Stimulated activated memory B cell treated with anti-CD40 and anti-IgM and Interleukin-4, amounts not matched to agents 10 μg/mL and 1 μg/mL and 100 μg/mL, for 72 hours (primary cell): ENCODE measurements at regions not wholly inside any gene's neighbourhood (a gene's known extent, or its start where the extent isn't known, plus 50 kb on each side); places are given as distances from the start of the nearest gene placed in this dataset.
"Not testable (repeated sequence)": the region's sequence is repeated elsewhere in the genome, so short reads cannot be mapped to it uniquely, and the experiment has no call there.

Experiments used
- ATAC-seq: fragments of 150-1000 bp; cut with Tn5 transposase; 2 replicates; pipeline ENCODE4 v1.10.0; 2021
- H3K27ac Mint-ChIP-seq: one replicate; pipeline ENCODE4 v1.8.0; 2022; ENCODE audit warnings: mild to moderate bottlenecking, mixed read lengths
- H3K27me3 Mint-ChIP-seq: one replicate; pipeline ENCODE4 v1.8.0; 2022; ENCODE audit warnings: mixed read lengths
- H3K36me3 Mint-ChIP-seq: one replicate; pipeline ENCODE4 v1.8.0; 2022; ENCODE audit warnings: mixed read lengths
- H3K4me1 Mint-ChIP-seq: one replicate; pipeline ENCODE4 v1.8.0; 2022; ENCODE audit warnings: mixed read lengths
- H3K4me3 Mint-ChIP-seq: one replicate; pipeline ENCODE4 v1.8.0; 2022; ENCODE audit warnings: mild to moderate bottlenecking, moderate library complexity, mixed read lengths
- H3K9me3 Mint-ChIP-seq: one replicate; pipeline ENCODE4 v1.8.0; 2022; ENCODE audit warnings: mixed read lengths

- no peak overlapping the region for H3K4me3 Mint-ChIP-seq
- no peak overlapping the region for H3K27ac Mint-ChIP-seq
- peaks cover 7% of the 10 kb centered on the region for H3K27me3 Mint-ChIP-seq
- ATAC-seq: no peak
- H3K36me3 Mint-ChIP-seq: no peaks in the 10 kb centered on the region
- H3K4me1 Mint-ChIP-seq: no peaks in the 10 kb centered on the region
- peaks cover 5% of the 10 kb centered on the region for H3K9me3 Mint-ChIP-seq
These were observed 202.4 kb downstream of the CDH26 start for GRCh38 chr20:60160451-60161145.

GRCh38 chr20:60167812-60168211 lies 209.6 kb downstream of the CDH26 start:
- Mint-ChIP-seq H3K4me3 (no peak overlapping the region), H3K9me3 (no peaks in the 10 kb centered on the region), H3K36me3 (no peaks in the 10 kb centered on the region), H3K27me3 (no peaks in the 10 kb centered on the region), H3K4me1 (no peaks in the 10 kb centered on the region), H3K27ac (no peak overlapping the region)
- no peak for ATAC-seq

GRCh38 chr20:60168963-60169362 lies 210.7 kb downstream of the CDH26 start:
- Mint-ChIP-seq H3K4me3 (no peak overlapping the region), H3K4me1 (no peaks in the 10 kb centered on the region), H3K27ac (no peak overlapping the region), H3K36me3 (no peaks in the 10 kb centered on the region), H3K9me3 (peaks cover 4% of the 10 kb centered on the region), H3K27me3 (no peaks in the 10 kb centered on the region)
- no peak for ATAC-seq

GRCh38 chr20:60170116-60170515 lies 211.9 kb downstream of the CDH26 start:
- ATAC-seq: no peak

GRCh38 chr20:60171313-60171712 lies 213.1 kb downstream of the CDH26 start:
- no peak overlapping the region for H3K27ac Mint-ChIP-seq
- H3K9me3 Mint-ChIP-seq: peaks cover 9% of the 10 kb centered on the region
- H3K4me3 Mint-ChIP-seq: no peak overlapping the region
- H3K36me3 Mint-ChIP-seq: no peaks in the 10 kb centered on the region
- no peak for ATAC-seq
- H3K27me3 Mint-ChIP-seq: no peaks in the 10 kb centered on the region
- H3K4me1 Mint-ChIP-seq: no peaks in the 10 kb centered on the region

More at GRCh38 chr20:60170116-60170515, 211.9 kb downstream of the CDH26 start:
- Mint-ChIP-seq H3K27me3 (no peaks in the 10 kb centered on the region), H3K9me3 (peaks cover 4% of the 10 kb centered on the region), H3K4me3 (no peak overlapping the region), H3K27ac (no peak overlapping the region), H3K36me3 (no peaks in the 10 kb centered on the region), H3K4me1 (no peaks in the 10 kb centered on the region)

- no peak overlapping the region for H3K4me3 Mint-ChIP-seq
- peaks cover 12% of the 10 kb centered on the region for H3K9me3 Mint-ChIP-seq
- no peak overlapping the region for H3K27ac Mint-ChIP-seq
- H3K36me3 Mint-ChIP-seq: no peaks in the 10 kb centered on the region
- ATAC-seq: no peak
- H3K27me3 Mint-ChIP-seq: no peaks in the 10 kb centered on the region
- H3K4me1 Mint-ChIP-seq: no peaks in the 10 kb centered on the region
These were observed 213.5 kb downstream of the CDH26 start for GRCh38 chr20:60171738-60172137.

GRCh38 chr20:60172346-60172984 lies 214.2 kb downstream of the CDH26 start:
- no peak overlapping the region for H3K27ac Mint-ChIP-seq
- no peaks in the 10 kb centered on the region for H3K4me1 Mint-ChIP-seq
- no peak overlapping the region for H3K4me3 Mint-ChIP-seq
- no peaks in the 10 kb centered on the region for H3K36me3 Mint-ChIP-seq
- ATAC-seq: no peak
- no peaks in the 10 kb centered on the region for H3K27me3 Mint-ChIP-seq
- peaks cover 12% of the 10 kb centered on the region for H3K9me3 Mint-ChIP-seq

GRCh38 chr20:60177080-60177479 lies 218.9 kb downstream of the CDH26 start:
- Mint-ChIP-seq H3K27me3 (no peaks in the 10 kb centered on the region), H3K4me1 (no peaks in the 10 kb centered on the region), H3K36me3 (no peaks in the 10 kb centered on the region), H3K9me3 (peaks cover 12% of the 10 kb centered on the region), H3K4me3 (no peak overlapping the region), H3K27ac (no peak overlapping the region)
- ATAC-seq: no peak

- H3K27ac Mint-ChIP-seq: no peak overlapping the region
- H3K9me3 Mint-ChIP-seq: peaks cover 12% of the 10 kb centered on the region
- ATAC-seq: no peak
- no peaks in the 10 kb centered on the region for H3K27me3 Mint-ChIP-seq
- H3K4me3 Mint-ChIP-seq: no peak overlapping the region
- H3K4me1 Mint-ChIP-seq: no peaks in the 10 kb centered on the region
- no peaks in the 10 kb centered on the region for H3K36me3 Mint-ChIP-seq
These were observed 222.8 kb downstream of the CDH26 start for GRCh38 chr20:60180986-60181385.

GRCh38 chr20:60186412-60186811 lies 228.2 kb downstream of the CDH26 start:
- peaks cover 19% of the 10 kb centered on the region for H3K9me3 Mint-ChIP-seq
- ATAC-seq: no peak
- H3K36me3 Mint-ChIP-seq: no peaks in the 10 kb centered on the region
- H3K27ac Mint-ChIP-seq: no peak overlapping the region
- H3K4me3 Mint-ChIP-seq: no peak overlapping the region
- no peaks in the 10 kb centered on the region for H3K4me1 Mint-ChIP-seq
- no peaks in the 10 kb centered on the region for H3K27me3 Mint-ChIP-seq

GRCh38 chr20:60187683-60188082 lies 229.5 kb downstream of the CDH26 start:
- H3K36me3 Mint-ChIP-seq: no peaks in the 10 kb centered on the region
- H3K9me3 Mint-ChIP-seq: peaks cover 19% of the 10 kb centered on the region
- H3K4me1 Mint-ChIP-seq: no peaks in the 10 kb centered on the region
- no peaks in the 10 kb centered on the region for H3K27me3 Mint-ChIP-seq
- no peak overlapping the region for H3K27ac Mint-ChIP-seq
- no peak for ATAC-seq
- no peak overlapping the region for H3K4me3 Mint-ChIP-seq

- Mint-ChIP-seq H3K4me3 (no peak overlapping the region), H3K36me3 (no peaks in the 10 kb centered on the region), H3K9me3 (peaks cover 16% of the 10 kb centered on the region), H3K27ac (no peak overlapping the region), H3K4me1 (no peaks in the 10 kb centered on the region), H3K27me3 (no peaks in the 10 kb centered on the region)
- ATAC-seq: no peak
These were observed 232.8 kb downstream of the CDH26 start for GRCh38 chr20:60191014-60191413.

GRCh38 chr20:60192326-60192725 lies 234.1 kb downstream of the CDH26 start:
- Mint-ChIP-seq H3K27ac (no peak overlapping the region), H3K4me1 (no peaks in the 10 kb centered on the region), H3K27me3 (no peaks in the 10 kb centered on the region), H3K9me3 (peaks cover 9% of the 10 kb centered on the region), H3K4me3 (no peak overlapping the region), H3K36me3 (no peaks in the 10 kb centered on the region)
- no peak for ATAC-seq

GRCh38 chr20:60199132-60199531 lies 240.9 kb downstream of the CDH26 start:
- not testable (repeated sequence) for ATAC-seq, H3K4me3 Mint-ChIP-seq, H3K36me3 Mint-ChIP-seq, H3K27ac Mint-ChIP-seq, H3K27me3 Mint-ChIP-seq, H3K4me1 Mint-ChIP-seq
- peaks cover 19% of the 10 kb centered on the region for H3K9me3 Mint-ChIP-seq

- Mint-ChIP-seq H3K4me1 (no peaks in the 10 kb centered on the region), H3K4me3 (no peak overlapping the region), H3K9me3 (peaks cover 19% of the 10 kb centered on the region), H3K27ac (no peak overlapping the region), H3K36me3 (no peaks in the 10 kb centered on the region), H3K27me3 (no peaks in the 10 kb centered on the region)
- no peak for ATAC-seq
These were observed 241.6 kb downstream of the CDH26 start for GRCh38 chr20:60199866-60200265.

- ATAC-seq: no peak
- no peak overlapping the region for H3K4me3 Mint-ChIP-seq
- H3K9me3 Mint-ChIP-seq: peaks cover 18% of the 10 kb centered on the region
- no peaks in the 10 kb centered on the region for H3K36me3 Mint-ChIP-seq
- H3K27me3 Mint-ChIP-seq: no peaks in the 10 kb centered on the region
- H3K27ac Mint-ChIP-seq: no peak overlapping the region
- H3K4me1 Mint-ChIP-seq: no peaks in the 10 kb centered on the region
These were observed 242.2 kb downstream of the CDH26 start for GRCh38 chr20:60200305-60200918.
